Tongue (tissue), 1 donor: ENCODE measurements at regions not wholly inside any gene's neighbourhood (a gene's known extent, or its start where the extent isn't known, plus 50 kb on each side); places are given as distances from the start of the nearest gene placed in this dataset.
"Not testable (repeated sequence)": the region's sequence is repeated elsewhere in the genome, so short reads cannot be mapped to it uniquely, and the experiment has no call there.

Experiments
- DNase-seq: peaks from one replicate; pipeline ENCODE4 v3.0.0-alpha.2; 2015

DNA sequence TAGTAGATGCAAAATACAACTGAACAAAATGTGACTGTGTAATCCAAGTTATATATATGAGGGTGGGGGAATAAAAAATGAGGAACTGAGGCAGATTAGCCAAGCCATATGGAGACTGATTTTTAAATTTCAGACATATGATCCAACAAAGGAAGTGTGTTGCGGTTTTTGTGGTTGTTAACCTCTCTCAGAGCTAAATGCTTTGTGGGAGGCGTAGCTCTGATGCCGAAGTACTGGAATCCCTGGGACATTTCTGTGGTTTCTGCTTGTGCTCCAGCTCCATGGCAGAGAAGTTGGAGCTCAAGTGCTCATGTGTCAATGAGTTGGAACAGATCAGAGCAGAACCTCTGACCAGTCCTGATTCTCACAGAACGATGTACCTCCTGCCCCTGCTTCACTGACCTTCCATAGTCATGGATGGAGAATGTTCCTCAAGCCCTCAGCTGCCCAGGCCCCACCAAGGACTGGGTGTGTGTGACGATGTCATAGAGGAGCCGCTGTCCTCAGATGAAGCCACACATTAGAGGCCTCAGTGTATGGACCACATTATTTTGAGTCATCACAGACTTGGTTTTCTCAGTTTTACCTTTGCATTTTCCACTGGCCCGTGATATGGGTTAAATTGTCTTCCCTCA lies 107.6 kb downstream of the SOX1 start:
- no peak for DNase-seq

DNA sequence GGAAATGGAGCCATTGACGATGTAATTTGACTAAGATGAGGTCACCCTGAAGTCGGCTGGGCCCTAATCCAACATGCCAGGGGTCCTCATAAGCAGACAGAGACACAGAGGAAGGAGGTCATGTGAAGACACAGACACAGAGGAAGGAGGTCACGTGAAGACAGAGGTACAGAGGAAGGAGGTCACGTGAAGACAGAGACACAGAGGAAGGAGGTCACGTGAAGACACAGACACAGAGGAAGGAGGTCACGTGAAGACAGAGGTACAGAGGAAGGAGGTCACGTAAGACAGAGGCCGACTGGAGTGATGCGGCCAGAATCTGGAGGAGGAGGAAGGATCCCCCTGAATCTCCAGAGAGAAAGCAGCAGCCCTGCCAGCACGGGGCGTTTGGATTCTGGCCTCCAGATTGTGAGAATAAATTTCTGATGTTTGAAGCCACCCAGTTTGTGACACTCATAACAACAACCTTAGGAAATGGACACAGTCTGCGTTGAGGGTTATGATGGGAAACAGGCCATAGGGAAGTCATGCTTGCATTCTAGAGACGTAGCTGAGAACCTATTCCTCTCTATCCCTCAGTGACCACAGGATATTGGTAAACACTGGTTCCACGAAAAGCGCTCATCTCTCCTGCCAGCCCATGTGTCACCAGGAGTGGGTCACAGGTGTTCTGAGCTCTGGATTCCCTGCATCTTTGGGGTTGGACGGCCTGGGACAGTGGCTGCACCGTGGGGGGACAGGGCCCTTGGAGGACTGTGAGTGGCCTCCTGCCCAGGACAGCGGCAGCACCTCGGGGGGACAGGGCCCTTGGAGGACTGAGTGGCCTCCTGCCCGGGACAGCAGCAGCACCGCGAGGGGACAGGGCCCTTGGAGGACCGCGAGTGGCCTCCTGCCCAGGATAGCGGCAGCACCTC lies 108.5 kb downstream of the SOX1 start:
- DNase-seq = no peak

DNA sequence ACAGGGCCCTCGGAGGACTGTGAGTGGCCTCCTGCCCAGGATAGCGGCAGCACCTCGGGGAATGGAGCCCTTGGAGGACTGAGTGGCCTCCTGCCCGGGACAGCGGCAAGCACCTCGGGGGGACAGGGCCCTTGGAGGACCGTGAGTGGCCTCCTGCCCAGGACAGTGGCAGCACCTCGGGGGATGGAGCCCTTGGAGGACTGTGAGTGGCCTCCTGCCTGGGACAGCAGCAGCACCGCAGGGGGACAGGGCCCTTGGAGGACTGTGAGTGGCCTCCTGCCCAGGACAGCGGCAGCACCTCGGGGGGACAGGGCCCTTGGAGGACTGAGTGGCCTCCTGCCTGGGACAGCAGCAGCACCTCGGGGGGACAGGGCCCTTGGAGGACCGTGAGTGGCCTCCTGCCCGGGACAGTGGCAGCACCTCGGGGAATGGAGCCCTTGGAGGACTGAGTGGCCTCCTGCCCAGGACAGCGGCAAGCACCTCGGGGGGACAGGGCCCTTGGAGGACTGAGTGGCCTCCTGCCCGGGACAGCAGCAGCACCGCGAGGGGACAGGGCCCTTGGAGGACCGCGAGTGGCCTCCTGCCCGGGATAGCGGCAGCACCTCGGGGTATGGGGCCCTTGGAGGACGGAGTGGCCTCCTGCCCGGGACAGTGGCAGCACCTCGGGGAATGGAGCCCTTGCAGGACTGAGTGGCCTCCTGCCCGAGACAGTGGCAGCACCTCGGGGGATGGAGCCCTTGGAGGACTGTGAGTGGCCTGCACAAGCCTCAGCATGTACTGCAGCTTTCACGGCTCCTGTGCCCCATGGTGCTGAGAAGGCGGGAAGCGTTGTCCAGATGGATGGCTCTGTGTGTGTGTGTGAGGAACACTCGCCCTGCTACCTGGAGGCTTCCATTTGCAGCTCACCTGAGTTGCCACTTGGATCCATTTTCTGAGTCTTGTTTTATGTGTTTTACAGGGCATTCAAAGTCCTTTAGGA lies 109.5 kb downstream of the SOX1 start:
- DNase-seq = not testable (repeated sequence)

DNA sequence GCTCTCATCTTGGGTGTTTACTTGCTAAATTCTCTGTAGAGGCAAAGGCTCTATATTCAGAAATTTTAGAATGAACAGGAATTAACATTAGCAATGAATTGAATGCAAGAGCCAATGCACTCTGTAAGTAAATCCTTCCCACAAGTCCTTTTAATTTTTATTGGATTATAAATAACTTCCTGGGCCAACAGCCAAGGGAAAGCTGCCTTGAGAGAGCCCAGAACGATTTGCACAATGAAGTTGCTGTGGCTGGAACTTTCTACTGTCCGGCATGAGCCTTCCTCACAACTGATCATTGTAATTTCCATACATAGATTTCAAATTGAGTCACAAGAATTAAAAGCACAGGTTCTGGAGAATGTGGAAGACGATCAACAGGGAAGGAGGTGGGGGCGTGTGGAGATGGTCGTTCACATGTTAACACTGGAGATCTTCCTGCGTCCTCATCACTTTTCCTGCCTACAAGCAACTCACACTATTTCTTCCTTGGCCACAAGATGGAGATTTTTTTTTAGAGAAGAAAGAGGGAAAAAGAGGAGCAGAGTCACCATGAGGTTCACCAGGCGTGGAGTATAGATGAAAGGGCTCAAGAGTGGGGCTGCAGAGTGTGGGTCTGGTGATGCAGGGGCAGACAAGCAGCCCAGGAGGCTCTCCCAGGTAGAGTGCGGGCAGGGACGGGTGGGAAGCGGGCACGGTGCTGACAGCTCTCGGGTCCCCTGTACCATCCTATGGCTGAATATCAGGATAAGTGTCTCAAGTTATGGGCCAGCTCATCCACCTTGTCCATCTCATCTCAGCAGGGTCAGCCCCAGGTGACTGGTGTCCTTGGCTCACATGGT lies 110.7 kb downstream of the SOX1 start:
- DNase-seq = peak; percentile 74

DNA sequence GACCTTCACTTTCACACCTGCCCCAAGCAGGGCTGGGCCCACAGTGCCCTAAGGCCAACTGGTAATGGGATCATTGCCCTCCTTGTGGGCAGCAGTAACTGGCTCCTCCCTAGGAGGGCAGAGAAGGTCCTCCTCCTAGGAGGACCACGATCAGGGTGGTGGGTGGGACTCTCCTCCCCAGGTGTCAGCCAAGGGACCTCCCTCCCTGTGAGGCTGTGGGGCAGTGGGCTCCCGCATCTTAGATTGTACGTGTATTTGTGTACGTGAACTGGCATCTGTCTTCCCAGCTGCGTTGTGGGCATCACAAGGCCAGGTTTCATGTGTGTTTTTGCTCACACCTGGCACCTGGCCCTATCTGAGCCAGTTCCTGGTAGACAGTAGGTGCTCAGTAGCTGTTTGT lies 111.8 kb downstream of the SOX1 start:
- no peak for DNase-seq

DNA sequence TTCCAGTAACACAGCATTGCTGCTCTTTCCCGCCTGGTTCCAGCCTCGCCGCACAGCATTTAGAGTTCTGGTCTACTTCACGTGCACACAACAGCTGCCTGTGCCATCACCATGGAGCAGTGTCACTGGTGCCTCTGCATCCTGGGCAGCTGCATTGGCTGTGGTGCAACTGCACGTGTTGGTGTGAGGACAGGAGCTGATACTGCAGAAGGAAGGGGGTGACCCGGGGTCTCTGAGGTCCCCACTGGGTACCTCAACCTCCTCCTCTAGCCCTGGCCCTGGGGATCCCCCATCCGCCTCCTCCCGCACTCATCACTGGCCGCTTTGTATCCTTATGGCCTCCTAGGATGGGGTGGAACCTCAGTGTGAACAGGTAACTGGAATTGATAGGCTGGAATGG lies 112.5 kb downstream of the SOX1 start:
- no peak for DNase-seq

DNA sequence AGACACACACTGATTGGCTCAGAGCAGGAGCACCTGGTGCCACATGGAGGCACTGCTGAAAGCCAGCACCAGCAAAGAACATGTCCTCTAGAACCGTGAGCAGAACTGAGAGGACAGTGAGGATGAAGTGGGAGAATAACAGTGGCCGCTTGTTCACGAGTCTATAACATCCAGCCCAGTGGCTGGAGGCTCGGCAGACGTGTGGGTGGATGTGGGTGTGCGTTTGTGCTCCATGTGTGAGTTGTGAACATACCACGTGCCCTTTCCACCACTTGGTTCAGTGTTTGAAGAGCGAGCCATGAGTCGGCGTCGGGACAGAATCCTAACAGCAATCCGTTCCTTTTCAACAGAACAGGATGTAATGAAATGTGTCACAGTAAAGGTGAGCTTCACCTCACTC lies 113.0 kb downstream of the SOX1 start:
- DNase-seq = no peak

DNA sequence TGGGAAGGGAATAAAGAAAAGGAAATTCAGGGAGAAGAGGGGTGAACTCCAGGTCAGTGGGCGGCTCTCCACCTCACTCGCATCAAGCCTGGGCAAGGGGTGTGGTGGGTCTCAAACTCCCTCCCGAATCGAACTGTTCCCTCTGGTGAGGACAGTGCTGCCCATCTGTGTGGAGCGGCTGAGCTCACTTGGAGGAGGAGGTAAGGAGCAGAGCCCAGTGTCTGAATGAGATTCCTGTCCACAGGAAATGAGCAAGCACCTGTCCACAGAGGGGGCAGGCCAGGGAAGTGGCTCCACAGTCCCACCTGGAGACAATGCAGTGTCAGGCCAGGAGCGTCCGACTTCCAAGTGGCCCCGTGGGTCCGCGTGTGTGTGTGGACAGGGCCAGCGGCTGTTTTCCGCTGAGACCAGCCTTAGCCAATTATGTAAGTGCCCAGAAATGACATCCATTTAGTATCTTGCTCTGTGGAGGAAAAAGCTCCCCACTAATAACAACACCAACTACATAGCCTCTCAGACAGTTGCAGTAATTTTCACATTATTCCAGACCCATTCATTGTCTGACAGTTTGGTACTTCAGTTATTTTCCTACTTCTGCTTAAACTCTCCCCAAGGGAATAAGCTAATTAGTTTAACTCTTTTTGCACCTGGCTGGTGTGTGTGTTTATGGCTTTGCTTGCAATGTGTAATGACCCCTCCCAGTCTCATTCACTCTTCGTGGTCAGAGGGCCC lies 114.6 kb downstream of the SOX1 start:
- no peak for DNase-seq

DNA sequence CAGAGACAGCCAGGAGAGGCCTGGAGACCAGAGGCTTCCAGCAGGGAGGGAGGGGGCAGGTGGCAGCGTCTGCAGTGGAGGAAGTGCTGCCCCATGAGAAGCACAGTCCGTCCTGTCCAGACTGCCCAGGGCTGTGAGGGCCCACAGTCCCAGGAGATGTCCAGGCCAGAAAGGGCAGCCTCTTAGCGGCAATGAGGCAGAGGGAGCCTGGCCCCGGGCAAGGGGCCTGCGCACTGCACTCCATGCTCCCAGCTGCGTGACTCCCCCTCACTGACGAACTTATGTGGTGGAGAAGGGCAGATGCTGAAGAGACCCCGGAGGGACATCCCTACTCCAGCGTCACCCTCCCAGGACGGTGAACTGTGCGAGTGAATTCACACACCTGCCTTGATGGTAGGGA lies 115.3 kb downstream of the SOX1 start:
- DNase-seq = no peak

DNA sequence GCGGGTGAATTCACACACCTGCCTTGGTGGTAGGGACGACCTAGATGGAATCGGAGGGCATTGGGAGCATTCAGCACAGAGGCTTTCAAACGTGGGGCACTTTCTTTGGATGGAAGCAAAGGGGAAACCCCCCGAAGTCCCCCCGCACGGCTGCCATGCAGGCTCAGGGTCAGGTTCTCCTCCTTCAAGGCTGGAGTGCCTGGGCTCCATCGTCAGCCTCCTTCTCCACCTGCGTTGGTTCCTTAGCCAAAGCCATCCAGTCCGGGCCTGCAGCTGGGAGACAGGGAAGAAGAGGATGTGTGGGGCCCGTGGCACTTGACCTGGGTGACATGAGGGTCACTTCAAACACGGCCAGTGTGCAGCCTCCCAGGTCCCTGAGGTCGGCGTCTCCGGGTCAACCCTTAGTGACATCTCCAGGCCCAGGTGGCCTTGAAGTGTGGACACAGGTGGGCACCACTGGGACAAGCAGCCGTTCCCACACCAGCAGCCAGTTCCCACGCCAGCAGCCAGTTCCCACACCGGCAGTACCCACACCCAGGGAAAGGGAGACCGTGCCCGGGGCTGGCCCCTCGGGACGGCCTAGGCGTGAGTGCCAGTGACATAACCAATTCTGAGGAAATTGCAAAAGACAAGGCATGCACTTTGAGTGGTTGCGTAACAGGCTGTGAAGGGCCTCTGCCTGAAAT lies 116.0 kb downstream of the SOX1 start:
- no peak for DNase-seq

DNA sequence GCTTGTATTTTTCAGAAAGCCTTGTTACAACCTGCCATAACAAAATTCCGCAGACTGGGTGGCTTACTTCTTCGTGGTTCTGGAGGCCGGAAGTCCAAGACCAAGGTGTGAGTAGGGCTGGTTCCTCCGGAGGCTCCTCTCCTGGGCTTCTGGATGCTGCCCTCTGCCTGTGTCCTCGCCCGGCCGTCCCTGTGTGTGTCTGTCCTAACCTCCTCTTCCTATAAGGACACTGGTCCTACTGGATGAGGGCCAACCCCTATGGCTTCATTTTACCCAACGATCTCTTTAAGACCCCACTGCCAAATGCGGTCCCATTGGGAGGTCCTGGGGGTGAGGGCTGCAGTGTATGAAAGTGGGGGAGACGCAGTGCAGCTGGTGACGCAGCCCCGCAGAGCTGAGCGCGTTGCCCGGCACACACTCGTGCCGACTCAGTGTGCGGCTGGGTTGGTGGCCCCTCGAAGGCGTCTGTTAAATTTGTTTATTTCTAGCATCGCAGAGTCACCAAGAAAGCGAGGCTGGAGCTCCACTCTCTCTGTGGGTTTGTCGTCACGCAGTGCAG lies 116.7 kb downstream of the SOX1 start:
- no peak for DNase-seq

DNA sequence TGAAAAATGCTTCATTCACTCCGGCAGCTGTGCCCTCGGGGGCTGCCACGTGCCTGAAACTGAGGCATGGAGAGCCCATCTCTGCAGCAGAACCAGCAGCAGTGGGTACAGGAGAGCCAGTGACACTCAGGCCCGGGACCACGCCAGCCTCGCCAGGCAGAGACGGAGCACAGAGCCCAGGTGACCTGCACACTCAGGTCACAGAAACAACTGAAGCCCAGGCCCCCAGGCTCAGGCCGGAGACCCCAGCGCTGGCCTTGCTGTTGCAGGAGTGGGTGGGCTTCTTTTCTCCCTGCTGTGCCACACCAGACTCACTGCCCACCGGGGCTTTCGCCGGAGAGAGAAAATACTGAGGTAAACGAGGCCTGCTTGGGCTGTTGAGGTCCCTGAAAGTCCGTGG lies 117.3 kb downstream of the SOX1 start:
- no peak for DNase-seq

DNA sequence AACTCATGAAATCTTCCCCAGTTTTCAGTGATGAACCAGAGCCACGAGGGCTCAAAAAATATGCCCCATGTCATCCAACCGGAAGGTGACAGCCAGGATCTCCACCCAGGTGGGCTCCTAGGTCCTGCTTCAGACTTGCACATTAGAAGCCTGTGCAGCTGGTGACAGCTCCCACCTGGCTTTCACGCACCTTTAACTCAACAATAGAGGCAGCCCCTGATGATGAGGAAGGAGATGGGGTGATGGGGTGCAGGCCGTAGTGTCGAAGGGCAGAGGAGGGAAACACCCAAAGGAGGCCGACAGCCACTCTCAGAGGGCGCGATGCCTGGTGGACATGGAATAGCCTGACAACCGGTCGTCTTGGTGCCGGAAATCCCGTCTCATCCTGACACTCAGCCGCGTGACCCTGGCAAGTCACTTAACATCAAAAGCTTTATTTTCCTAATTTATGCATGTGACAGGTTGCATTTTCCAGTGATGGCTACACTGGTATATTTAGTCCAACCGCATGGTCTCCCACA lies 118.0 kb downstream of the SOX1 start:
- DNase-seq = no peak

DNA sequence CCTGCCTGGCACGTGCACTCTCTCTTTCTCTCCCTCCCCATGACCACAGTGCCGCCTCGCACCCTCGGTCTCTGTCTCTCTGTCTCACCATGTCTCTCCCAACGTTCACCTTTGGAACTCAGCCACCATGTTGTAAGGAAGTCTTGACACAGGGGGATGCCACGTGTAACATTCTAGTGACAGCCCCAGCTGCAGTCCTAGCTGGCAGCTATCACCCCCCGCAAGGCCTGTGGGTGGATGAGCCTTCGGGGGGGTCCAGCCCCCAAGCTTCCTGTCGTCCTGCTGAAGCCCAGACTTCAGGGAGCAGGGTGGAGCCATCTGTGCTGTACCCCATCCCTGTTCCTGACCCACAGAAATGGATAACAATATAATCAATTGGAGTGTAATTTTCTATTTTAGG lies 118.5 kb downstream of the SOX1 start:
- DNase-seq = no peak

DNA sequence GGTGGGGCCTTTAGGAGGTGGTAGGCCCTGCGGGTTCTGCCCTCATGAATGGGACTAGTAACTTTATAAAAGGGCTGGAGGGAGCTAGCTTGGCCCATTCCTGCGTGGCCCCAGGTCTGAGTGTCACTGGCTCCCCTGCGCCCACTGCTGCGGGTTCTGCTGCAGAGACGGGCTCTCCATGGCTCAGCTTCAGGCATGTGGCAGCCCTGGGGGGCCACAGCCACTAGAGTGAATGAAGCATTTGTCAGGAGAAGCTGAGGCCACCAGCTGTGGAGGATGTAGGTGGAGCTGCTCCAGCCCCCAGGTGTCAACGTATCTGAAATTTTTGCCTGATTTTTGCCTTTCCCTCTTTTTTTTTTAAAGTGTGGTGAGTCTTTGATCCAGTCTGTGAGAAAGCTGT lies 119.1 kb downstream of the SOX1 start:
- DNase-seq = no peak

DNA sequence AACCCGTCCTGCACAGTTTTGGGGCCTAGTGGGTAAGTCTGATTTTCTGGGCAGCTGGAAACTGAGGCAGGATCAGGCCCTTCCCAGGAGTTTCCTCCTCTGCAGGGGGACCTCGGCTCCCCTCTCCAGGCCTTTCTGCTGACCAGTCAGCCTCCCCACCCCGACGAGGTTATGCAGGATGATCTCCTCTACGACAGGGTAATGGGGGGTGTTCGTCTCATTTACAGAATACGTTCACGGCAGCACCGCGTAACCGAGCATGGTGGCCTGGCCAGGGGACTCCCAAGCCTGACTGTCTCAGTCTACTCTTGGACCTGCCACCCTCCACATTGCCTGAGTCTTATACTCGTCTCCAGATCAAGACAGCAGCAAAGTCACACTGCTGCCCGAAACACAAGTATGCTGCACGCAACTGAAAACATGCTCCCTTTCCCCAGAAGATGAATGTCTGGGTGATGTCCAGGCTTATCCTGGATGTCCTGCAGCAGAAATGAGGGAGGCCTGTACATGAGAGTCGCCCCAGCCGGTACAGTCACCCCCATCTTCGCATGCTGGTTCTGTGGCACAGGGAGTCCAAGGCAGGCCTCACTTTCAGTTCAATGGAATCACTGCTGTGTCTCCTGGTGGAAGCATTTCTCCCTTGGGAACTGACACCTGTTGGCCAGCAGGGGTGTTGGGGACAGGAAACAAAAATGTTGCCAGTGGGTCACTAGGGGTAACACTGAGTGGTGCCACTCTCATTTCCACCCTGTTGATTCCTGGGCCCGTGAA lies 120.8 kb downstream of the SOX1 start:
- DNase-seq = no peak

DNA sequence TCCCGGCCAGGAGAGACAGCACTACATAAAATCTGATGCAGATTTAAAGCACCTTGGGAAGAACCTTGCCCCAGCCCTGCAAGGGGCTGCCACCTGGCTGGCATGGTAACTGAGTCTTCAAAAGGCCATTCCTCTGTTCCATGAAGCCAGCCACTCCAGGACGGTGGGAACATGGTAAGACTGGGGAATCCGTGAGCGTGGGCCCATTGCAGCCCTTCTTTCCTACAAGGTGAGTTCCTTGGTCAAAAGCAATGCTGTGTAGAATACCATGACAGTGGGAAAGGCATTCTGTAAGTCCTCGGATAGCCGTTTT lies 121.3 kb downstream of the SOX1 start:
- DNase-seq = no peak

DNA sequence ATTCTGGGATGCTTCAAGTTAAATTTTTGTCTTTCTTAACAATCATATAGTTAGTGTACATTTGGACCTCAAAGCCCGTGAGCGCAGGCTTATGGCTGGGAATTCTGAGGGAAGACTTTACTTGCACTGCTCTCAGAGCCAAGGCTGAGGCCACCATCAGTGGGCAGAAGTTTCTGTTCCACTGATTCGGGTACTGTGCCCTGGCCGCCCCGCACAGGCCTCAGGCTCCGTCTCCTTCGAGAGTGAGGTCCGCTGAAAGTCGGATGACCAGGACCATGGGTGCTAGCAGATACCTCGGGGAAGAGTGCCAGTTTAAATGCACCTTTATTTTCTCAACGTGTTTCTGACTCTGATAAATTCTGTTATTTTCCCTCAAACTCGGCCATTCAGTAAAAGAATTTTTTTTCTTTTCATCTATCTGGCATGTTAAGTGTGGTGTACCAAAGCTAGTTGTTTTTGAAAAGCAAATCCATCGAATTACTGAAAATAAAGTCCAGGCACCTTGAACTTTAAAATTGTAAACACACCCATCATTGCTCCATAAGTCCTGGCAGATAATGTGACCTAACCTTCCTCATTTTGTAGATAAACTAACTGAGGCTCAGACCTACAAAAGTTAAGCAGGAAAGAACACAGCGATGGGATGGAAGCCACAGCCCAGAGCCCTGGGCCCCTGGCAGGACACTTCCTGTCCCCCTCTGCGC lies 126.7 kb downstream of the SOX1 start:
- DNase-seq = no peak

DNA sequence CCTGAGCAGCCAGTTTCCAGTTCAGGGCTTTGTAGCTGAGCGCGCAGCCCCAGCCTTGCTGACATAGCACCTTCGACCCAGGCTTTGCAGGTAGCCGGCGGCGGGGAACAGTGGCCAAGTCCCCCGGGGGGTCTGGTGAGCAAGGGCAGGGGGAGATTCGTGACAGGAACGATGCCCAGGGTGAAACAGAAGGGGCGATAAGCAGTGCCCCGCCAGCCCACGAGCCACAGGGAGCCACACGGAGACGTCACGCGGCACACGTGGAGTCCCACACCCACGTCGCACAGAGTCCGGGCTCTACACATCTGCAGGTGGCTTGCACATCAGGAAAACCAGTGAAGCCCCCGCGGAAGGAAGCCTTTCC lies 127.2 kb downstream of the SOX1 start:
- DNase-seq = no peak
